Renal pelvis (tissue), 1 donor: ENCODE measurements at regions not wholly inside any gene's neighbourhood (a gene's known extent, or its start where the extent isn't known, plus 50 kb on each side); places are given as distances from the start of the nearest gene placed in this dataset.
"Not testable (repeated sequence)": the region's sequence is repeated elsewhere in the genome, so short reads cannot be mapped to it uniquely, and the experiment has no call there.

Experiments
- DNase-seq: peaks from one replicate; pipeline ENCODE4 v3.0.0-alpha.2; 2013

- DNase-seq = no peak
These were observed 112.8 kb downstream of the DSC3 start for GRCh38 chr18:30929718-30930117.

- no peak for DNase-seq
These were observed 113.5 kb downstream of the DSC3 start for GRCh38 chr18:30929065-30929464.

DNA sequence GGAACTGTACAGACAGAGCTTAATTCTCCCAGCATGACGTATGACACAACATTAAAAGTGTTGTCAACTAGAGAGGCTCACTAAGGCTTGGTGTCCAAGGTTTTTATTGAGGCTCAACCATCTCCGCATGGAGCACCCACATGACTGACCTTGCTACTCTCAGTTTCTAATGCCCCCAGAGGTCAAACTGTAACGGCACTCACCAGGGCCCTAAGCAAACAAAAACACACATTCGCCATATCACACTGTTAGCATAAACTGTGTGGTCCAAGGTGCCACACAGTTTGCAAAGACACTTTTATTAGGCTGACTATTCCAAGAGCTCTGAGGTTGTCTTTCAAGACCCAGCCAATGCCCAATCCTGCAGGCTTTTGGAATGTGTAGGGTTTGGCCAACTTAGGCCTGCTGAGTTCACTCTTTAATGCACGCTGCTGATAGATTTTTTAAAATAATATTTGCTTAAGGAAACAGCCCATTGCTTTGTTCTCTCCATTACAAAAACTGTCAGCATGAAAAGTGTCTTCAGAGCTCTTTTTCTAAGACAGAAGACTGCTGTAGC, 114.9 kb downstream of the DSC3 start:
- DNase-seq = no peak

DNA sequence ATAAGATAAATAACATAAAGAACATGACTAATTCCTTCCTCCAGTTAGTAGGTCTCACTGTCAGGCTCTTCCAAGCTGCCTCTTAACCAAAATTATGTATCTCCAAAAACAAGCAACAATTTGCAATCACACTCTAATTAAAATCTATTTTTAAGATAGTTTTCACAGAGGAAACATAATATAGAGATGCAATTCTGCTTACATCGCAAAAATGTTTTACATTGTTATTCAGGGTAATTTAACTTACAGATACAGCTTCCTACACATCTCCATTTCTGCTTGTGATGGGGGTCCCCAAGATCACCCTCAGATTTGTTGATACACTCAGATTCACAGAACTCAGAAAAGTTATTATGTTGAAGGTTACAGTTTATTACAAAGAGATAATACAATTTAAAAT, 115.5 kb downstream of the DSC3 start:
- no peak for DNase-seq

DNA sequence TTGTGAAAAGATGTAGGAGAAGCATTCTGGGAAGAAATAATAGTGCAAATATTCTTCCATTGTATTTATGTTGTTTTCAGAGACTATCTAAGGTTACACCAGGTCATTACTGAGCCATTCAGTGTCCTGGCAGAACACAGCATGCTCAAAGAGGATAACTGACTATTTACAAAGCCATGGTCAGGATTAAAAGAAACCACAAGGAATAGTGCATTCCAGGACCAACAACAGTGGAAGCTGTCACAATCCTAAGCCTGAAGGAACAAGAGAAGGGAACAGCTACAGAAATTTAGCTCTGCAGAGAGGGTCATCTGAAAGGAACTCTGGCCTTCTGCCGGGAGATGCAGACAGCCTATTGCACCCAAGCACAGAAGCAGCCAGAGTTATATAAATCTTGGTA, 116.7 kb downstream of the DSC3 start:
- no peak for DNase-seq

- no peak for DNase-seq
These were observed 121.8 kb downstream of the DSC3 start for GRCh38 chr18:30920757-30921156.

GRCh38 chr18:30920351-30920750, 122.2 kb downstream of the DSC3 start:
- peak; percentile 15 for DNase-seq

GRCh38 chr18:30917651-30918050, 124.9 kb downstream of the DSC3 start:
- no peak for DNase-seq

GRCh38 chr18:30915336-30915988, 127.1 kb downstream of the DSC3 start:
- no peak for DNase-seq

- no peak for DNase-seq
These were observed 134.2 kb downstream of the DSC3 start for GRCh38 chr18:30908381-30908780.

GRCh38 chr18:30903566-30903965, 139.0 kb downstream of the DSC3 start:
- DNase-seq = no peak

- DNase-seq = peak; percentile 37
These were observed 152.8 kb downstream of the DSC3 start for GRCh38 chr18:30889519-30890301.

DNA sequence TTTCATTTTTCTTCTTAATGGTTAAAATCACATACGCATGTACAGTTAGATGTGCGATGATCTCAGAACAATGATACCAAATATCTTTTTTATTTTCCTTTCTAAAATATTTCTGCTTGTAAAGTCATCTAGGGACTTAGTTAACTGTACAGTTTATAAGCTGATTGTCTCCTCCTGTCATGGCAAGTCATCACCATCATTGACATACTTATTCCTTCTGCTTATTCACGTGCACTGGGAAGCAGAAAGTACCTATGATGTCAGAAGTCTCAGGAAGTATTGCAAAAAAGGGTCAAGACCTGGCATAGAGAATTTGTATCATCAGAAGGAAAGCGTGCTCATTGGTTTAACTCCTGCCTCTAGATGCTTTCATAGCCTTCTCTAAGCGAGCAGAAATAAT, 154.2 kb downstream of the DSC3 start:
- DNase-seq = no peak

DNA sequence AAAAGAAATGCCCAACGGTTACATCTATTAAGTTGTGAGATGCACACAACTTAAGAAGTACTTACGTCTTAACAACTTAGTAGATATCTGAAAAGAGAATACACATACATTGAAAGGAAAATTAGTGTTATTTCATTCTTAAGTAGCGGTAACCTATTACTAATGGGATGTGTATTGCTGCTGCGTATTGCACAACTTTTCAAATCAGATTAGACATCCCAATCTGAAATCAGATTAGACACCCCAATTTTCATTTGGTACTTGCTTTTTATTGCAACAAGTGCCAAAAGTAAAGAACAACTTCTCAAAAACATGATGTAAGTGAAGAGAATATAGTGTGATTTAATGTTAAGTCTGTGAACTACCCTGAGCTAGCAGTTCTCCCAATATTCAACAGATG, 155.5 kb downstream of the DSC3 start:
- DNase-seq = no peak

DNA sequence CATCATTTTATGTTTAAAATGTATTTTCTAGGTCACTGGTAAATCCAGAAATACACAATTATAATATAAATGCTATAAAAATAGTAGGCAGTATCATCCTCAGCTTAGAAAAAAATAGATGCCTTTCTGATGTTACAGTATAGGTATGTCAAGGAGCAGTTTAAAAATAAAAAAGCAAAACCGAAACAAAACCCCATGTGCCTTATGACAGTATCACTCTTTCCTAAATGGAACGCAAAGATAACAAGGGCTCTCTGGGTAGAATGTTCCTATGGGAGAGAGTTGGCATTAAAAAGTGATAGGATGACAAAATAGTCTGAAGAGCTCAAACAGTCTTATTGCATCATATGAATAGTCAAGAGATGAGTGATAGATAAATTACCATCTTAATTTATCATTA, 172.1 kb downstream of the DSC3 start:
- DNase-seq = no peak

DNA sequence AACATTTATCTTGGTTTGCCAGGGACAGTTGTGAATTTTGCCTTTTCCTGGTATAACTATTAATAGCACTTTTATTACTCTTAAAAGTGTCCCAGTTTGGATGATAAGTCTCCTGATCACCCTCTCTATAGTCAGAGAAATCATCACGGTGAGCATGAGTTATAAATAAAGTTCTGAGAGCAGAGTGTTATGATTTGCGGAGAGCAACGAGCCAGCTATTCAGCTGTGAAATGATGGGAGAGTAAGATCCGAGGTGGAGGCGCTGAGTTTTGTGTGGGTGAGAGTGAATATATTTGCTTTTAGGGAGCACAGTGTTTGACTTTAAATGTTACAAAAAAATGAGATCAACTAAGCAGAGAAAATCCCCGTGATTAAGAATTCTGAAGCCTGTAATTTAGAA, 179.6 kb downstream of the DSC3 start:
- DNase-seq = no peak

DNA sequence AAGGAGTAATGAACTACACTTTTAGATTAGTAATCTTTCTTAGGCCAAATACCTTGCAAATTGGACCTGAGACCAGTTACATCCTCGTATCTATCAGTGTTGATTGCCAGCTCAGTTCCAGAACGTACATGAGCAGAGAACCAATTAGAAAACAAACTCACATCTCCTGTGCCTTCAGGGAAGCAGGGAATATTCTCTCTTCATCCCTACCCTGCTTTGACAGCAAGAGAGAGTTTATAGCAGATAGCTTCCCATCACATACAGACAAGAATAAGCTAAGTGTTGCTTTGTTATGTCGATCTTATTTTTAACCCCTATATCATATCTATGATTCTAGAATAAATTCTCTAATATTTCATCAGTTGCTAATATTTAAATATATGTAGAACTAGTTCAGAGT, 181.8 kb downstream of the DSC3 start:
- DNase-seq = no peak

- DNase-seq = no peak
These were observed 183.5 kb downstream of the DSC3 start for GRCh38 chr18:30859036-30859435.

DNA sequence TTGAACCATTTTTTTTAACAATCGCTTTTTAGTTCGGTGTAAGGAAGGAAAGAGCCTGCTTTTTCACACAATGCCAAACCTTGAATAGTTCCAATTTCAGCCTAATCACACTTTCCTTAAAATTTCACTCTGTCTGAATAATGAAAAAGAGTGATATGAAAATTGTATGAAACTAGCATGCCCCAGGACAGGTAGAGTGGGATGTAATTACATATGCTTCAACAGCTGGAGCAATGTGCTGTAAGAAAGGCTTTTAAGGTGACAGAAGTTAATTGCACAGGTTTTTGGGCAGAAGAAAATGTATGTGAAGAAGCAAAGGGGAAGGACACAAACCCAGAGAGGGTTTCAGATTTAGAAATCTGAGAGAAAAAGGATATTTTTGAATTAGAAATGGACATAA, 184.0 kb downstream of the DSC3 start:
- DNase-seq = no peak

- no peak for DNase-seq
These were observed 186.8 kb downstream of the DSC3 start for GRCh38 chr18:30855762-30856161.

DNA sequence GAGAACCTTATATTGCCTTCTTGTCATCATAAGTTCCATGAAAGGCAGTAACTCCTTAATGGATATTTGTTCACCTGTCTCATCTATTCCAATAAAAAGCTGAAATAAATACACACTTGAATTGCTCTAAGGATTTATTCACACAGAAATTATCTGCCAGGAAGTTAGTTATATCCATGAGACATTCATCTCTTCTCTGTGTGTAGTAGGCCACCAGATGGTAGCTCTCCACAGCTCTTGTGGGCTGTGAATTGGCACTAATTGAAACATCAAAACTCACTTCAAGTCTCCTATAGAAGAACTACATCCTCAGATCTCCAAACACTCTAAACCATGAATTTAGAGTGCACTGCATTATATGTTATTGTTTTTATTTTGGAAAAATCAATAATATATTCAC, 189.6 kb downstream of the DSC3 start:
- no peak for DNase-seq

DNA sequence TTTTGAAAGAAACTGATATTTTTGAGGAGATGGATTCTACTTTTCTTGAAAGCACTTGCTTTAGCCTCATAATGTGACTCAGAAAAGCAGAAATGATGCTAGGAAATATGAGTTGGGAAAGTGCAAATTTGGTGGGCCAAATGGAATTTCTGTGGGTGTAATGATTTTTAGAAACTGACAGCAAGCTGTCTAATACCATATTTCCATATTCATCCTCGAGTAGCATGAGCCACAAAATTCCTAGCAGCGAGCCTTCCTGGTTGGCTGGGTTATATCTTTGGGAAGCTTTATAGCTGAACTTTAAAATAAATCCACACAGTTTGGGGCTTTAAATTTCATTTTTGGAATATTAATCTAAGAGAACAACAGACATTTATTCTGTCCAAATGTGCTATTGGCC, 190.0 kb downstream of the DSC3 start:
- DNase-seq = no peak

GRCh38 chr18:30839056-30839561, 203.4 kb downstream of the DSC3 start:
- not testable (repeated sequence) for DNase-seq
